ENCODE measurements at regions not wholly inside any gene's neighbourhood (a gene's known extent, or its start where the extent isn't known, plus 50 kb on each side); places are given as distances from the start of the nearest gene placed in this dataset.

- intact Hi-C loops (cut with micrococcal nuclease) (no loop called here), in situ Hi-C loops (cut with MboI) (no loop called here)
- TF ChIP-seq RNF219 (CRISPR knock-in tag; IDR thresholded peaks at IDR 0.05), result no peak
- TF ChIP-seq ZNF395 (CRISPR knock-in tag; IDR thresholded peaks at IDR 0.05), result no peak
- no peak for TF ChIP-seq DIDO1 (tag; IDR thresholded peaks at IDR 0.05; ENCODE audit: low read depth)
- TF ChIP-seq RBM39 (optimal IDR thresholded peaks at IDR 0.05; ENCODE audit: low read depth, low read length), result no peak
- no peak for TF ChIP-seq HDAC6 (IDR thresholded peaks at IDR 0.05; ENCODE audit: low read depth, low read length)
- TF ChIP-seq, protein P1, sequence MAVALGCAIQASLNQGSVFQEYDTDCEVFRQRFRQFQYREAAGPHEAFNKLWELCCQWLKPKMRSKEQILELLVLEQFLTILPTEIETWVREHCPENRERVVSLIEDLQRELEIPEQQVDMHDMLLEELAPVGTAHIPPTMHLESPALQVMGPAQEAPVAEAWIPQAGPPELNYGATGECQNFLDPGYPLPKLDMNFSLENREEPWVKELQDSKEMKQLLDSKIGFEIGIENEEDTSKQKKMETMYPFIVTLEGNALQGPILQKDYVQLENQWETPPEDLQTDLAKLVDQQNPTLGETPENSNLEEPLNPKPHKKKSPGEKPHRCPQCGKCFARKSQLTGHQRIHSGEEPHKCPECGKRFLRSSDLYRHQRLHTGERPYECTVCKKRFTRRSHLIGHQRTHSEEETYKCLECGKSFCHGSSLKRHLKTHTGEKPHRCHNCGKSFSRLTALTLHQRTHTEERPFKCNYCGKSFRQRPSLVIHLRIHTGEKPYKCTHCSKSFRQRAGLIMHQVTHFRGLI (CRISPR knock-in tag; IDR thresholded peaks at IDR 0.05), result no peak
- no peak for TF ChIP-seq ZBTB11 (CRISPR knock-in tag; IDR thresholded peaks at IDR 0.05)
- no peak for TF ChIP-seq USF2 (CRISPR knock-in tag; IDR thresholded peaks at IDR 0.05)
- TF ChIP-seq NCOR1 (IDR thresholded peaks at IDR 0.05), result no peak
- Histone ChIP-seq H3K9me1 (ENCODE audit: control insufficient read depth, insufficient read depth, low read length) (no peaks in the 10 kb centered on the region), H3K4me2 (ENCODE audit: insufficient read depth, low read length) (no peak overlapping the region), H3K27me3 (ENCODE audit: control insufficient read depth in 2 of 2, insufficient read depth in 2 of 2, low read length in 2 of 2) (no peaks in the 10 kb centered on the region; a peak in 1 of 5 replicates), H3K36me3 (ENCODE audit: control insufficient read depth, insufficient read depth, low read length) (no peaks in the 10 kb centered on the region), H3K9me3 (replicated peaks; ENCODE audit: control insufficient read depth, insufficient read depth, low read depth, low read length) (no peaks in the 10 kb centered on the region), H2AFZ (ENCODE audit: low read depth, low read length) (no peak overlapping the region), H4K20me1 (replicated peaks; ENCODE audit: control insufficient read depth, insufficient read depth, low read length) (no peaks in the 10 kb centered on the region), H3K27ac (ENCODE audit: extremely low read depth, low read depth, low read length) (no peak overlapping the region), H3K4me3 (no peak overlapping the region), H3K4me1 (replicated peaks in 1 of 2; ENCODE audit: control insufficient read depth in 2 of 2, insufficient read depth in 2 of 2, low read length in 2 of 2) (no peaks in the 10 kb centered on the region), H3K79me2 (ENCODE audit: control insufficient read depth, insufficient read depth, low read length) (no peaks in the 10 kb centered on the region), H3K9ac (ENCODE audit: insufficient read depth in 1 of 2, low read depth in 2 of 2, low read length in 2 of 2) (no peak overlapping the region)
- no peak for DNase-seq (ENCODE audit: extremely low read depth in 1 of 4, low spot score in 3 of 4)
- FAIRE-seq, result no peak
- ATAC-seq, result no peak
- no TSS peak for BruUV-seq (replicated peaks)
- 8% methylated on average over 9 of the region's 9 CpGs for WGBS (ENCODE audit: insufficient coverage, low coverage, missing lambda C conversion rate)
- ChIA-PET POLR2A (no interaction called here), CTCF (ENCODE audit: low intra/inter-chr PET ratio) (no interaction called here)
These were observed 71.6 kb upstream of the GREM2 start for GRCh38 chr1:240683576-240683975.

Data from K562 (cell line).